Vagina (tissue), 2 donors: ENCODE measurements at regions not wholly inside any gene's neighbourhood (a gene's known extent, or its start where the extent isn't known, plus 50 kb on each side); places are given as distances from the start of the nearest gene placed in this dataset.
A peak's percentile ranks its signal among the peaks of the same experiment; 100 is the strongest.

ENCODE experiments used
- DNase-seq, 2 donors: peaks; one replicate each; pipeline ENCODE4 v3.0.0-alpha.2; 2017; ENCODE audit errors: extremely low spot score in 2 of 2
- H3K27ac ChIP-seq: fragments of 200-600 bp; sonication (generic); one replicate; pipeline ENCODE4 v1.5.1; 2019
- H3K27me3 ChIP-seq: fragments of 200-600 bp; sonication (generic); one replicate; pipeline ENCODE4 v1.5.1; 2019
- H3K36me3 ChIP-seq, 2 donors: fragments of 200-600 bp; sonication (generic); one replicate each; pipeline ENCODE4 v1.5.1; 2017 to 2019
- H3K4me1 ChIP-seq: fragments of 200-600 bp; sonication (generic); one replicate; pipeline ENCODE4 v1.5.1; 2019
- H3K4me3 ChIP-seq, 2 donors: fragments of 200-600 bp; sonication (generic); 1 replicate in 1 of 2; 2 replicates in 1 of 2; pipeline ENCODE4 v1.5.1; 2016 to 2019
- H3K9me3 ChIP-seq: fragments of 200-600 bp; sonication (generic); one replicate; pipeline ENCODE4 v1.5.1; 2019
- CTCF ChIP-seq, 3 experiments: fragments of 450-650 bp in 2 of 3; fragments of 200-600 bp in 1 of 3; sonication (generic) in 1 of 3; IDR thresholded peaks; one replicate each; pipeline ENCODE4 v1.5.1; 2017 to 2019; ENCODE audit warnings: antibody characterized with exemption in 3 of 3, mild to moderate bottlenecking in 2 of 3, moderate library complexity in 2 of 3
- POLR2A ChIP-seq, 2 donors: fragments of 450-650 bp; IDR thresholded peaks; one replicate each; pipeline ENCODE4 v1.6.1; 2017; ENCODE audit warnings: antibody characterized with exemption in 2 of 2, mild to moderate bottlenecking in 2 of 2, moderate library complexity in 2 of 2
- POLR2AphosphoS5 ChIP-seq, 2 donors: sonication (generic); formaldehyde crosslinking; IDR thresholded peaks; one replicate each; pipeline ENCODE4 v1.9.0; 2017; ENCODE audit warnings: antibody characterized with exemption in 2 of 2, mild to moderate bottlenecking in 2 of 2, low read depth in 1 of 2; ENCODE audit not compliant: insufficient read depth in 1 of 2
- intact Hi-C: fragments of 100-400 bp; cut with DNase I; formaldehyde crosslinking; loops from one replicate; pipeline ENCODE4 v1.15.1; 2023

GRCh38 chr11:19598456-19598855 lies 114.2 kb upstream of the NAV2 start:
- DNase-seq = no peak
- H3K27me3 ChIP-seq = no peaks in the 10 kb centered on the region
- intact Hi-C loops = no loop called here
- peaks cover 21% of the 10 kb centered on the region for H3K4me1 ChIP-seq
- H3K4me3 ChIP-seq = no peak overlapping the region
- H3K36me3 ChIP-seq = no peaks in the 10 kb centered on the region
- no peaks in the 10 kb centered on the region for H3K9me3 ChIP-seq
- no peak for TF ChIP-seq POLR2AphosphoS5 (IDR thresholded peaks at IDR 0.05; ENCODE audit: insufficient read depth in 1 of 2, low read depth in 1 of 2)
- no peak for TF ChIP-seq CTCF (IDR thresholded peaks at IDR 0.05)
- TF ChIP-seq POLR2A (IDR thresholded peaks at IDR 0.05) = no peak
- H3K27ac ChIP-seq = no peak overlapping the region

- DNase-seq = no peak
- no peak for TF ChIP-seq POLR2AphosphoS5 (IDR thresholded peaks at IDR 0.05; ENCODE audit: insufficient read depth in 1 of 2, low read depth in 1 of 2)
- TF ChIP-seq CTCF (IDR thresholded peaks at IDR 0.05) = no peak
- TF ChIP-seq POLR2A (IDR thresholded peaks at IDR 0.05) = no peak
- H3K9me3 ChIP-seq = no peaks in the 10 kb centered on the region
- H3K4me3 ChIP-seq = no peak overlapping the region
- peaks cover 21% of the 10 kb centered on the region for H3K4me1 ChIP-seq
- no peaks in the 10 kb centered on the region for H3K27me3 ChIP-seq
- intact Hi-C loops = no loop called here
- H3K27ac ChIP-seq = no peak overlapping the region
- H3K36me3 ChIP-seq = no peaks in the 10 kb centered on the region
Measured at GRCh38 chr11:19597876-19598275, 114.8 kb upstream of the NAV2 start.

- Histone ChIP-seq H3K4me1 (peaks cover 21% of the 10 kb centered on the region), H3K9me3 (no peaks in the 10 kb centered on the region), H3K27ac (peak overlapping the region; percentile 59), H3K4me3 (no peak overlapping the region), H3K36me3 (no peaks in the 10 kb centered on the region), H3K27me3 (no peaks in the 10 kb centered on the region)
- TF ChIP-seq POLR2A (IDR thresholded peaks at IDR 0.05) = no peak
- no peak for TF ChIP-seq CTCF (IDR thresholded peaks at IDR 0.05)
- no peak for TF ChIP-seq POLR2AphosphoS5 (IDR thresholded peaks at IDR 0.05; ENCODE audit: insufficient read depth in 1 of 2, low read depth in 1 of 2)
- intact Hi-C loops = no loop called here
- DNase-seq = no peak
Measured at GRCh38 chr11:19597206-19597605, 115.4 kb upstream of the NAV2 start.

DNA sequence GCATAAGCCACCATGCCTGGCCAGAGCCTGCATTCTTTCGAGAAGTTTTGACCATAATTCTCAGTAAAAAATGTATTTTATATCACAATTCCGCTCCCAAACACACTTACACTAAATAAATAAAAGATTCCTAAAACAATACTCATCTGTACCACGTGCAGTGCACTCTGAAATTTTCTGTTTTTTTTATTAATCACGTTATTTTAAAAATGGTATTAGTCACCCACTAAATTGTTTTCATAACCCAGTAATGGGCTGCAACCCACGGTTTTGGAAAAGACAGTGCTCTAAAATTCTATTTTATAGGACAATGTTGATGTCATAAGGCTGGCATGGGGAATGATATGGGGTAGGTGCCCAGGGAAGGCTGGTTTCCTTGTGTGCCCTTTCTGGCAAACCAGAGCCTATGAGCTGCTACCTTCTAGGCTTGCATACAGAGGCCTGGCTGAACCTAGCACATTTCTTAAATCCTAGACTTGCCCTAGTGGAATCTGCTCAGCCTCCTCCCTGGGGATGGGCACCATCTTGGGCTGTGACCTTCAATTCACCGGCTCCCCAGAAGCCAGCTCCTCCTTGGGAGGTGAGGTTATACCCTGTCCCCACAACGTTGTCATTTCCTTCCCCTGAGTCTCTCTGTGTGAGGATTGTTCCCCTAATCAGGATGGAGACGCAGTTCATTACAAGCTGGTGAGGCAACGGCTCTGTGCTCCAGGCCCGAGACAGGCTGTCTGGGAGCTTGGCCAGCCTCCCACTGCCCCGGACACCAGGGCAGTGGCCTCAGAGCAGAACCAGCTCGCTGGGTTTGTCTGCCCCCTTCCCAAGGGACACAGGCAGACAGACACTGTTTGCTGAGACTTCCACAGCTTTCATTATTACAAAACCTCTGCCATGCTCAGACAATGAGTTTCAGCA lies 116.5 kb upstream of the NAV2 start:
- peaks cover 21% of the 10 kb centered on the region for H3K4me1 ChIP-seq

More for the DNA sequence above, 116.5 kb upstream of the NAV2 start:
- no peaks in the 10 kb centered on the region for H3K36me3 ChIP-seq
- no peaks in the 10 kb centered on the region for H3K9me3 ChIP-seq
- peak; percentile 28 to 53 for TF ChIP-seq POLR2AphosphoS5 (IDR thresholded peaks at IDR 0.05; ENCODE audit: insufficient read depth in 1 of 2, low read depth in 1 of 2)
- TF ChIP-seq CTCF (IDR thresholded peaks at IDR 0.05) = no peak
- no peak for DNase-seq
- peak overlapping the region; percentile 59 for H3K27ac ChIP-seq
- H3K4me3 ChIP-seq = no peak overlapping the region
- intact Hi-C loops = no loop called here
- no peaks in the 10 kb centered on the region for H3K27me3 ChIP-seq
